Lung (tissue), 11 donors: ENCODE measurements at regions not wholly inside any gene's neighbourhood (a gene's known extent, or its start where the extent isn't known, plus 50 kb on each side); places are given as distances from the start of the nearest gene placed in this dataset.
A peak's percentile ranks its signal among the peaks of the same experiment; 100 is the strongest.

Source experiments
- ATAC-seq: fragments of 200-7000 bp; cut with Tn5 transposase; one replicate; pipeline ENCODE4 v1.9.1; 2020; ENCODE audit warnings: moderate number of reproducible peaks; ENCODE audit not compliant: insufficient read depth, low FRiP score
- DNase-seq, 3 donors: peaks; one replicate each; pipeline ENCODE4 v3.0.0-alpha.2; 2013 to 2017
- H3K27ac ChIP-seq, 2 donors: one replicate each; pipeline ENCODE4 v1.5.1; 2013; ENCODE audit warnings: mild to moderate bottlenecking in 2 of 2, moderate library complexity in 2 of 2, control low read depth in 1 of 2, inconsistent platforms in 1 of 2, low read depth in 1 of 2, low read length in 1 of 2
- H3K27me3 ChIP-seq, 3 donors: one replicate each; pipeline ENCODE4 v1.5.1; 2013; ENCODE audit warnings: low read length in 2 of 3; ENCODE audit not compliant: control insufficient read depth in 3 of 3, insufficient read depth in 3 of 3
- H3K36me3 ChIP-seq, 4 donors: one replicate each; pipeline ENCODE4 v1.5.1; 2013; ENCODE audit warnings: low read length in 4 of 4, mild to moderate bottlenecking in 1 of 4, moderate library complexity in 1 of 4; ENCODE audit not compliant: control insufficient read depth in 4 of 4, insufficient read depth in 4 of 4
- H3K4me1 ChIP-seq, 5 donors: one replicate each; pipeline ENCODE4 v1.5.1; 2013; ENCODE audit warnings: low read length in 5 of 5, mild to moderate bottlenecking in 2 of 5, moderate library complexity in 1 of 5; ENCODE audit not compliant: control insufficient read depth in 5 of 5, insufficient read depth in 5 of 5
- H3K4me3 ChIP-seq: one replicate; pipeline ENCODE4 v1.5.1; 2013; ENCODE audit warnings: mild to moderate bottlenecking, control low read depth, moderate library complexity
- H3K9ac ChIP-seq, 2 donors: one replicate each; pipeline ENCODE4 v1.5.1; 2013; ENCODE audit warnings: low read length in 2 of 2, control low read depth in 1 of 2; ENCODE audit not compliant: insufficient read depth in 1 of 2
- H3K9me3 ChIP-seq, 4 donors: one replicate each; pipeline ENCODE4 v1.5.1; 2013; ENCODE audit warnings: low read length in 3 of 4, mild to moderate bottlenecking in 1 of 4, moderate library complexity in 1 of 4; ENCODE audit not compliant: control insufficient read depth in 4 of 4, insufficient read depth in 3 of 4
- WGBS, 2 donors: extraction: QIAGEN DNeasy Blood & Tissue Kit; methylation state at CpG; one replicate each; pipeline ENCODE4 v1.1.7; 2013; 5-methylcytosine and 5-hydroxymethylcytosine counted together
- TF ChIP-seq, protein P1 (sequence below): IDR thresholded peaks from 2 replicates; pipeline ENCODE4 v1.5.1; 2012; ENCODE audit warnings: mild to moderate bottlenecking; ENCODE audit errors: control extremely low read depth, extremely low read depth
- donor health status: control.
- donor health status: control.
- donor health status: Bipolar disorder and iron deficiency.
- donor health status: healthy.
- donor health status: DM: yes; HTN: yes; CAD: no.

DNA sequence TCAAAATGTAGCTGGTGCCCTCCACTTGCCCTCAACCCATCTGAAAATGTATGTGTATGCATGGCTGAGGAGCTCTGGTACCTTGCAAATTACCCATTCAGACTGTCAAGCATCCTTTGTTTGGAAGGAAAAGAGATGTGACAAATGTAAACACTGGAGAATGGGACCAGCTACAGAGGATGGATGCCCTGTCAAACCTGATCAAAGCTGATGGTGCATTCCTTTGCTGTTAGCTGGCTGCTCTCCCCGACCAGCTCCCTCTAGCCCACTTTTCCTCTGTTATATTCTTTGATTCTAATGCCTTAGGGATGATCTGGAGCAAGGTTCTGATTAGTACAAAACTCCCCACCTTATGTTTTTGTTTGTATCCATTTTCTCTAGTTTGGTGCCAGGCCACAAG lies 310.3 kb downstream of the C12orf75 start:
- DNase-seq, result no peak
- peaks cover 0 to 5% (median 2%) of the 10 kb centered on the region in 4 donors for H3K9me3 ChIP-seq
- no peak overlapping the region for H3K4me3 ChIP-seq
- H3K9ac ChIP-seq, result no peak overlapping the region
- TF ChIP-seq, protein P1, sequence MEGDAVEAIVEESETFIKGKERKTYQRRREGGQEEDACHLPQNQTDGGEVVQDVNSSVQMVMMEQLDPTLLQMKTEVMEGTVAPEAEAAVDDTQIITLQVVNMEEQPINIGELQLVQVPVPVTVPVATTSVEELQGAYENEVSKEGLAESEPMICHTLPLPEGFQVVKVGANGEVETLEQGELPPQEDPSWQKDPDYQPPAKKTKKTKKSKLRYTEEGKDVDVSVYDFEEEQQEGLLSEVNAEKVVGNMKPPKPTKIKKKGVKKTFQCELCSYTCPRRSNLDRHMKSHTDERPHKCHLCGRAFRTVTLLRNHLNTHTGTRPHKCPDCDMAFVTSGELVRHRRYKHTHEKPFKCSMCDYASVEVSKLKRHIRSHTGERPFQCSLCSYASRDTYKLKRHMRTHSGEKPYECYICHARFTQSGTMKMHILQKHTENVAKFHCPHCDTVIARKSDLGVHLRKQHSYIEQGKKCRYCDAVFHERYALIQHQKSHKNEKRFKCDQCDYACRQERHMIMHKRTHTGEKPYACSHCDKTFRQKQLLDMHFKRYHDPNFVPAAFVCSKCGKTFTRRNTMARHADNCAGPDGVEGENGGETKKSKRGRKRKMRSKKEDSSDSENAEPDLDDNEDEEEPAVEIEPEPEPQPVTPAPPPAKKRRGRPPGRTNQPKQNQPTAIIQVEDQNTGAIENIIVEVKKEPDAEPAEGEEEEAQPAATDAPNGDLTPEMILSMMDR, result no peak
- ATAC-seq, result no peak
- H3K36me3 ChIP-seq, result no peaks in the 10 kb centered on the region
- no peak overlapping the region for H3K27ac ChIP-seq
- no peaks in the 10 kb centered on the region for H3K4me1 ChIP-seq
- WGBS, 2 donors, result 26 to 43% methylated on average over 1 of the region's 1 CpG
- no peaks in the 10 kb centered on the region for H3K27me3 ChIP-seq

DNA sequence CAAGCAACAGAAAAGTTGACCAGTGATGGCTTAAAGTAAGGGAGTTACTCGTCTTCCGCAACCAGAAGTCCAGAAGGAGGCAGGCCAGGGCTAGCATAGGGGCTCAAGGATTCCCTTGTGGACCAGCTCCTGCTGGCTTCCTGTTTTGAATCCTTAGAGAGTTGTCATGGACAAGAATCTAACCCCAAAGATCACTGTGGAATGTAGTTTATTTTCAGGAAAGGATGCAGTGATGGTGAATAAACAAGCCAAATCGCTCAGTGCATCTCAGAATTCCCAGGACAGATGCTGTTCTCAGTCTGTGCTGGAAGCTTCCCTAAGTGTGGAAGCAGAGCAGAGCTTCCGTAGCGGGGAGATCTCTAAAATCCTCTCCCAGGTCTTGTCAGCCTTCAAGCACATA lies 311.3 kb downstream of the C12orf75 start:
- TF ChIP-seq, protein P1, result no peak
- no peaks in the 10 kb centered on the region for H3K36me3 ChIP-seq
- H3K9me3 ChIP-seq, result peaks cover 0 to 5% (median 0%) of the 10 kb centered on the region in 4 donors
- H3K4me3 ChIP-seq, result no peak overlapping the region
- WGBS, 2 donors, result 86 to 87% methylated on average over 5 of the region's 5 CpGs
- no peak overlapping the region for H3K27ac ChIP-seq
- H3K9ac ChIP-seq, result no peak overlapping the region
- ATAC-seq, result no peak
- DNase-seq, result peak in 1 of 3 donors; percentile 14
- no peaks in the 10 kb centered on the region for H3K27me3 ChIP-seq
- H3K4me1 ChIP-seq, result no peaks in the 10 kb centered on the region

GRCh38 chr12:105644770-105645169 lies 314.3 kb downstream of the C12orf75 start:
- no peaks in the 10 kb centered on the region for H3K9me3 ChIP-seq
- ATAC-seq, result no peak
- TF ChIP-seq, protein P1, result no peak
- no peak overlapping the region for H3K27ac ChIP-seq
- DNase-seq, result no peak
- H3K4me1 ChIP-seq, result no peaks in the 10 kb centered on the region
- no peaks in the 10 kb centered on the region for H3K27me3 ChIP-seq
- WGBS, 2 donors, result 81 to 88% methylated on average over 5 of the region's 5 CpGs
- no peak overlapping the region for H3K9ac ChIP-seq
- no peaks in the 10 kb centered on the region for H3K36me3 ChIP-seq
- H3K4me3 ChIP-seq, result no peak overlapping the region

GRCh38 chr12:105654606-105655005 lies 324.1 kb downstream of the C12orf75 start:
- Histone ChIP-seq H3K36me3 (no peaks in the 10 kb centered on the region), H3K27ac (no peak overlapping the region), H3K9ac (no peak overlapping the region), H3K9me3 (peaks cover 0 to 2% (median 0%) of the 10 kb centered on the region in 4 donors), H3K27me3 (no peaks in the 10 kb centered on the region), H3K4me3 (no peak overlapping the region), H3K4me1 (peaks cover 0 to 3% (median 0%) of the 10 kb centered on the region in 5 donors)
- no peak for ATAC-seq
- no peak for DNase-seq
- 84 to 86% methylated on average over 1 of the region's 1 CpG for WGBS, 2 donors
- TF ChIP-seq, protein P1, result no peak
